Lower leg skin (tissue), 4 donors: ENCODE measurements at regions not wholly inside any gene's neighbourhood (a gene's known extent, or its start where the extent isn't known, plus 50 kb on each side); places are given as distances from the start of the nearest gene placed in this dataset.

Experiments used
- DNase-seq, 2 donors: peaks; one replicate each; pipeline ENCODE4 v3.0.0-alpha.2; 2019; ENCODE audit warnings: low spot score in 2 of 2
- H3K4me3 ChIP-seq: fragments of 200-600 bp; sonication (generic); 2 replicates; pipeline ENCODE4 v1.5.1; 2017; ENCODE audit warnings: mild to moderate bottlenecking, low read depth; ENCODE audit not compliant: poor library complexity, severe bottlenecking
- CTCF ChIP-seq, 3 donors: fragments of 450-650 bp; IDR thresholded peaks; one replicate each; pipeline ENCODE4 v1.5.1; 2016; ENCODE audit warnings: antibody characterized with exemption in 3 of 3, mild to moderate bottlenecking in 3 of 3, moderate library complexity in 2 of 3
- POLR2A ChIP-seq, 2 donors: fragments of 450-650 bp; IDR thresholded peaks; one replicate each; pipeline ENCODE4 v1.6.1; 2016 to 2017; ENCODE audit warnings: antibody characterized with exemption in 2 of 2, mild to moderate bottlenecking in 1 of 2, moderate library complexity in 1 of 2
- WGBS, 2 donors: methylation state at CpG; one replicate each; pipeline ENCODE4 v1.1.5; 2018; 5-methylcytosine and 5-hydroxymethylcytosine counted together
- intact Hi-C: fragments of 100-400 bp; cut with DNase I; formaldehyde crosslinking; loops from one replicate; pipeline ENCODE4 v1.15.0; 2023; ENCODE audit warnings: low total_unique reads

GRCh38 chr6:103995571-103995970, 864.1 kb downstream of the HACE1 start:
- TF ChIP-seq POLR2A (IDR thresholded peaks at IDR 0.05) (no peak), CTCF (IDR thresholded peaks at IDR 0.05) (no peak)
- intact Hi-C loops: no loop called here
- DNase-seq: no peak
- 91 to 93% methylated on average over 1 of the region's 1 CpG for WGBS, 2 donors
- no peak overlapping the region for H3K4me3 ChIP-seq

DNA sequence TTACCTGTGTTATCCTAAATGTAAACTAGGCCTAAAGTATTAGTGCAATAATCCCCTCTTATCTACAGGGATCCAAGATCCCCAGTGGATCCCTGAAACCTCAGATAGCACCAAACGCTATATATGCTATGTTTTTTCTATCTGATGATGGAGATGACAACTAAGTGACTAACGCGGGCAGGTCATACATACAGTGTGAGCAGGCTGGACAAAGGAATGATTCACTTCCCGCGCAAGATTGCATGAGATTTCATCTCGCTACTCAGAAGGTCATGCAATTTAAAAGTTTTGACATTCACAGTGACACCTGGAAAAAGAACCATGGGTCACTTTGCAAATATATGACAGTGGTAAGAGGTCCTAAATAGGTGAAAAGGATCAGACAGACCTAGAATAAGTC, 875.9 kb downstream of the HACE1 start:
- intact Hi-C loops: no loop called here
- no peak for DNase-seq
- no peak overlapping the region for H3K4me3 ChIP-seq
- TF ChIP-seq POLR2A (IDR thresholded peaks at IDR 0.05): no peak
- no peak for TF ChIP-seq CTCF (IDR thresholded peaks at IDR 0.05)
- WGBS, 2 donors: 94 to 95% methylated on average over 6 of the region's 6 CpGs

DNA sequence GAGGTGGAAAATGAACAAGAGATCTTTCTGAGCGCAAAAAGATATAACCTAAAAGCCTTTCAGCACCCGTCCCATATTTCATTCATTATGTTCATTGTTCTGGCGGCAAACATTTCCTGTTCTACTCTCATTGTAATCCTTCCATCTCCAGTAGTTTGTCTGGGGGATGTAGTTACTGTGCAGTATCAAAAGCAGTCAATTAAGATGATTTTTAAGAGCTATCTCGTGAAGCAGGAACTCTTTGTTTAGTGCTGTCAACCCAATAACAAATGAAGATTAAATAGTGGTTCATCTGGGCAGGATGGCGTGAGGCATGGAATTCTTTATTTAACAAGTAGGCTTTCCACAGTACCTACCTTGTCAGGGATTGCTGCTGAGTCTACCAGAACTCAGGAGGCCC, 876.7 kb downstream of the HACE1 start:
- no peak for TF ChIP-seq POLR2A (IDR thresholded peaks at IDR 0.05)
- TF ChIP-seq CTCF (IDR thresholded peaks at IDR 0.05): no peak
- H3K4me3 ChIP-seq: no peak overlapping the region
- no peak for DNase-seq
- intact Hi-C loops: no loop called here
- WGBS, 2 donors: 49 to 50% methylated on average over 5 of the region's 5 CpGs

- TF ChIP-seq POLR2A (IDR thresholded peaks at IDR 0.05): no peak
- no peak for TF ChIP-seq CTCF (IDR thresholded peaks at IDR 0.05)
- DNase-seq: no peak
- intact Hi-C loops: no loop called here
- H3K4me3 ChIP-seq: no peak overlapping the region
- WGBS, 2 donors: 59 to 61% methylated on average over 4 of the region's 4 CpGs
These were observed 877.1 kb downstream of the HACE1 start for GRCh38 chr6:103982574-103982973.

DNA sequence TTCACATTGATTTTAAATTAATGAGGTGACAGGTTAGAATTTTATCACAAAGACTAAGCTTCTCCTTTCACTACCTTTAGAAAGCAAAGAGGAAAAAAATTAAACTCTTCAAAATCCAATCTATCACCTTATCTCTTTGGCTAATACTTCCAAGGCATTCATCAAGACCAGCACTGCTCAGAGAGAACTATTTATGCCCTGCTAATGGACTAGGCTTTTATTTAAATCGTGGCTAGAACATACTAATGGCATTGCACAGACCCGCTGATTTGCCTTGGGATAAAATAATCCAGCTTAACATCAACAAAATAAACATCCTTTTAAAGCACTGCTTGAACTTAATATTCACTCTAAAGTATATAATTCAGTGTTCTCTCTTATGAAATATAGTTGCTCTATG, 880.4 kb downstream of the HACE1 start:
- no peak for DNase-seq
- 65 to 78% methylated on average over 2 of the region's 2 CpGs for WGBS, 2 donors
- TF ChIP-seq CTCF (IDR thresholded peaks at IDR 0.05): no peak
- TF ChIP-seq POLR2A (IDR thresholded peaks at IDR 0.05): no peak
- no peak overlapping the region for H3K4me3 ChIP-seq
- intact Hi-C loops: no loop called here

GRCh38 chr6:103937389-103937788, 922.3 kb downstream of the HACE1 start:
- TF ChIP-seq CTCF (IDR thresholded peaks at IDR 0.05): no peak
- TF ChIP-seq POLR2A (IDR thresholded peaks at IDR 0.05): no peak
- intact Hi-C loops: no loop called here

More at GRCh38 chr6:103937389-103937788, 922.3 kb downstream of the HACE1 start:
- H3K4me3 ChIP-seq: no peak overlapping the region
- DNase-seq: no peak
